Activated T-helper 1 cell treated with anti-CD3 and anti-CD28 coated beads, Interleukin-12 subunit alpha, Interleukin-12 subunit beta, Interleukin-2, Interleukin-4 antibody, amounts not matched to agents 30 ng/mL and 10 ng/mL and 1 ng/mL, durations not matched to agents 14 hours and 24 hours and 36 hours (primary cell): ENCODE measurements at regions not wholly inside any gene's neighbourhood (a gene's known extent, or its start where the extent isn't known, plus 50 kb on each side); places are given as distances from the start of the nearest gene placed in this dataset.
"Not testable (repeated sequence)": the region's sequence is repeated elsewhere in the genome, so short reads cannot be mapped to it uniquely, and the experiment has no call there.

ENCODE experiments used
- DNase-seq: peaks from one replicate; pipeline ENCODE4 v3.0.0; 2021; ENCODE audit warnings: low spot score
- H3K27ac Mint-ChIP-seq: one replicate; pipeline ENCODE4 v1.8.0; 2021; ENCODE audit warnings: mild to moderate bottlenecking, mixed read lengths
- H3K27me3 Mint-ChIP-seq: one replicate; pipeline ENCODE4 v1.8.0; 2022; ENCODE audit warnings: mild to moderate bottlenecking, moderate library complexity, mixed read lengths; ENCODE audit not compliant: insufficient read depth
- H3K36me3 Mint-ChIP-seq: one replicate; pipeline ENCODE4 v1.8.0; 2021; ENCODE audit warnings: low read depth, mixed read lengths
- H3K4me1 Mint-ChIP-seq: one replicate; pipeline ENCODE4 v1.8.0; 2021; ENCODE audit warnings: low read depth, mixed read lengths
- H3K4me3 Mint-ChIP-seq: one replicate; pipeline ENCODE4 v1.8.0; 2021; ENCODE audit warnings: mild to moderate bottlenecking, moderate library complexity, mixed read lengths
- H3K9me3 Mint-ChIP-seq: one replicate; pipeline ENCODE4 v1.8.0; 2021; ENCODE audit warnings: mixed read lengths
- intact Hi-C: fragments of 100-400 bp; cut with micrococcal nuclease; formaldehyde crosslinking; loops from one replicate; pipeline ENCODE4 v1.15.1; 2024

DNA sequence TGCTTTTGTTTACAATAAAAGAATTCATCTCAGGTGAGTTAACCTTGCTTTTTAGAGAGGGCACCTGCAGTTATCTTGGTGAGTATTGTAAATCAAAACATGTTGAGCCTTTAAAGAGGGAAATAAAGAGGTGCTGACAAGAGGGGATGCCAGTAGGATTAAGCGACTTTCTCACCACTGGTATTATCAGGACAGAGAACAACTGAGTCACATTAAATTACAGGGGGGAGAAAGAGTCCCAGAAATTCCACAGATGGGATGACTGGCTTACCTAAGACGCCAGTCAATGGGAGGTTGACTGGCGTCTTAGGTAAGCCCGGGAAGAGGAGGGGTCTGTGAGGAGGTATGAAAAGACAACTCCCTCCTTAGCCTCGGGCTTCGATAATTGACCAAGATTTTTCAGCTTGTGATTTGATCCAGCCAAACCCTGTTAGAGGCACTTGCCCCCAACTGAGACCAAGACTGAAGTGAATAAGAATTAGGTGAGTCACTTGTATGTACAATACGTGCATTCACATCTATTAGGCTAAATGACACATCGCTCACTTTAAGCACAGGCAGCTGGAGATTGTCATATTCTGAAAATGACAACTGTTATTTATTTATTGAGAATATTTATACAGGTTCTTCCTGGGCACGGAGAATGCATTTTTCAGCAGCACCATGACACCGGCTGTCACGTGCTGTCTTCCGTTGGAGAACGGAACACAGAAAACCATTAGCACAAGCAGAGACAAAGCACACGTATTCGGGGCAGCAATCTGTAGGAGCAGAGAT, 117.6 kb downstream of the SEM1 start:
- DNase-seq, result no peak
- H3K27ac Mint-ChIP-seq, result no peak overlapping the region
- H3K4me1 Mint-ChIP-seq, result no peaks in the 10 kb centered on the region
- H3K36me3 Mint-ChIP-seq, result no peaks in the 10 kb centered on the region
- H3K27me3 Mint-ChIP-seq, result peaks cover 10% of the 10 kb centered on the region
- H3K4me3 Mint-ChIP-seq, result no peak overlapping the region
- H3K9me3 Mint-ChIP-seq, result no peaks in the 10 kb centered on the region
- intact Hi-C loops, result no loop called here

GRCh38 chr7:96591159-96591899, 118.3 kb downstream of the SEM1 start:
- no peaks in the 10 kb centered on the region for H3K9me3 Mint-ChIP-seq
- H3K4me3 Mint-ChIP-seq, result no peak overlapping the region
- H3K36me3 Mint-ChIP-seq, result no peaks in the 10 kb centered on the region
- DNase-seq, result no peak
- no peak overlapping the region for H3K27ac Mint-ChIP-seq
- peaks cover 6% of the 10 kb centered on the region for H3K27me3 Mint-ChIP-seq
- no peaks in the 10 kb centered on the region for H3K4me1 Mint-ChIP-seq
- intact Hi-C loops, result no loop called here

DNA sequence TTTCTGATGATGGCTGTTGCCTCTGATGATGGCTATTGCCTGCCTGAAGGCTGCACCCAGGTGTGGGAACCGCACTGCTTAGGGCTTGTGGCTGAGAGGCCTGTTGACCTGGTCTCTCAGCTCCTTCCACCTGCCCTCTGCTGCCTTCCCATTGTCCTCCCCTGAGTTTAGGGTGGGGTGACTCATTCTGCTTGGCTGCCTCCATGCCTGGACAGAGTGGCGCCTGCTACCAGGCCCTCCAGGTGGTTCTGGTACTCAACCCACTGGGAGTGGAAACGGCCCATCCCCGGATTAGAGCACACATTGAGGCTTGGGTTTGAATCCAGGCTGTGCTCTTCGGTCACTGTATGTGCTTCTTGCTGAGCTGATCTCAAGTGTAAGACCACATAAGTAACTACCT, 120.6 kb downstream of the SEM1 start:
- H3K27ac Mint-ChIP-seq, result no peak overlapping the region
- no peaks in the 10 kb centered on the region for H3K4me1 Mint-ChIP-seq
- no peaks in the 10 kb centered on the region for H3K27me3 Mint-ChIP-seq
- H3K4me3 Mint-ChIP-seq, result no peak overlapping the region
- no peaks in the 10 kb centered on the region for H3K36me3 Mint-ChIP-seq
- intact Hi-C loops, result no loop called here
- no peaks in the 10 kb centered on the region for H3K9me3 Mint-ChIP-seq
- DNase-seq, result no peak

GRCh38 chr7:96579119-96579518, 130.5 kb downstream of the SEM1 start:
- intact Hi-C loops, result no loop called here
- H3K27ac Mint-ChIP-seq, result no peak overlapping the region
- no peaks in the 10 kb centered on the region for H3K36me3 Mint-ChIP-seq
- no peak overlapping the region for H3K4me3 Mint-ChIP-seq
- no peaks in the 10 kb centered on the region for H3K4me1 Mint-ChIP-seq
- peaks cover 3% of the 10 kb centered on the region for H3K9me3 Mint-ChIP-seq
- DNase-seq, result no peak
- peaks cover 2% of the 10 kb centered on the region for H3K27me3 Mint-ChIP-seq

DNA sequence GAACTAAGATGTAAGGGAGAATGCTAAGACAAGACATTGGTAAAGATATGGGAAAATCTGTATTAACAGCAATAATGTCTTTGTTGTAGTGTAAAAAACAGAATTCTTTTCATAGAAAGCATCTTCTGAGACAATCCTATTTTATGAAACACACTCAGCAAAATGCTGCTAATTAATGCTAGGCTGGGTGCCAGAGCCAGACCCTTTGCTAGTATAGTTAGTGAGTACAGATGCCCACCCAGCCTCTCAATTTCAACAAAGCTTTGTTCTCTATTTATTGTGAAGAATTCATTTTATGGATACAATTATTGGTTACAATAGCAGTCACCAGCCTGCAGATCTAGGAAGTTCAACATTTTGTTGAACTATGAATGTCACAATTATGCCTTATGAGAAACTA, 131.0 kb downstream of the SEM1 start:
- H3K4me1 Mint-ChIP-seq, result no peaks in the 10 kb centered on the region
- no peaks in the 10 kb centered on the region for H3K36me3 Mint-ChIP-seq
- no peak for DNase-seq
- peaks cover 2% of the 10 kb centered on the region for H3K27me3 Mint-ChIP-seq
- H3K27ac Mint-ChIP-seq, result no peak overlapping the region
- intact Hi-C loops, result no loop called here
- H3K9me3 Mint-ChIP-seq, result peaks cover 3% of the 10 kb centered on the region
- no peak overlapping the region for H3K4me3 Mint-ChIP-seq

- Mint-ChIP-seq H3K4me3 (no peak overlapping the region), H3K4me1 (no peaks in the 10 kb centered on the region), H3K36me3 (no peaks in the 10 kb centered on the region), H3K27me3 (peaks cover 3% of the 10 kb centered on the region), H3K27ac (no peak overlapping the region), H3K9me3 (no peaks in the 10 kb centered on the region)
- intact Hi-C loops, result no loop called here
- no peak for DNase-seq
Measured at GRCh38 chr7:96563409-96563808, 146.2 kb downstream of the SEM1 start.

DNA sequence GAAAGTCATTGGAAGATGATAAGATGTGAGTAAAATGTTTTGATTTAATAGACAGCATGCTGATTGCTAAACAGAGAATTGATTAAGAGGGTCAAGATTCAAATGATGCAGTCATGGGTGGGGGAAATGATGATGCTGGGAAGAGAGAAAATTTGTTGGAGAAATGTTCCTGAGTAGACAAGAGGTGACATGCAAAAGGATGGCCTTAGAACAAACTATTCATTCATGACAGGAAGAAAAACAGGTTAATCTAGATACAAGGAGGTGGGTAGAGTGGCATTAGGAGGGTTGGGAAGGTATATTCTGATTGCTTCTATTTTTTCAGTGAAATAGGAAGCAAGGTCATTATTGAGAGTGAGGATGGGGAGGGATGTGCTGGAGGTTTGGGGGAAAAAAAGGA, 146.7 kb downstream of the SEM1 start:
- no peak for DNase-seq
- no peaks in the 10 kb centered on the region for H3K4me1 Mint-ChIP-seq
- peaks cover 3% of the 10 kb centered on the region for H3K27me3 Mint-ChIP-seq
- no peak overlapping the region for H3K27ac Mint-ChIP-seq
- no peak overlapping the region for H3K4me3 Mint-ChIP-seq
- intact Hi-C loops, result no loop called here
- no peaks in the 10 kb centered on the region for H3K9me3 Mint-ChIP-seq
- H3K36me3 Mint-ChIP-seq, result no peaks in the 10 kb centered on the region

GRCh38 chr7:96562458-96562857, 147.2 kb downstream of the SEM1 start:
- no peak overlapping the region for H3K4me3 Mint-ChIP-seq
- intact Hi-C loops, result no loop called here
- no peaks in the 10 kb centered on the region for H3K27me3 Mint-ChIP-seq
- no peak for DNase-seq
- no peak overlapping the region for H3K27ac Mint-ChIP-seq
- no peaks in the 10 kb centered on the region for H3K36me3 Mint-ChIP-seq
- no peaks in the 10 kb centered on the region for H3K4me1 Mint-ChIP-seq
- H3K9me3 Mint-ChIP-seq, result no peaks in the 10 kb centered on the region

GRCh38 chr7:96561892-96562291, 147.8 kb downstream of the SEM1 start:
- H3K4me1 Mint-ChIP-seq, result no peaks in the 10 kb centered on the region
- DNase-seq, result no peak
- intact Hi-C loops, result no loop called here

GRCh38 chr7:96558530-96558929, 151.1 kb downstream of the SEM1 start:
- no peaks in the 10 kb centered on the region for H3K36me3 Mint-ChIP-seq
- no peaks in the 10 kb centered on the region for H3K4me1 Mint-ChIP-seq
- no peak for DNase-seq
- H3K4me3 Mint-ChIP-seq, result no peak overlapping the region
- H3K9me3 Mint-ChIP-seq, result no peaks in the 10 kb centered on the region
- H3K27me3 Mint-ChIP-seq, result no peaks in the 10 kb centered on the region
- intact Hi-C loops, result no loop called here
- H3K27ac Mint-ChIP-seq, result no peak overlapping the region

More at GRCh38 chr7:96561892-96562291, 147.8 kb downstream of the SEM1 start:
- H3K36me3 Mint-ChIP-seq, result no peaks in the 10 kb centered on the region
- no peaks in the 10 kb centered on the region for H3K9me3 Mint-ChIP-seq
- no peak overlapping the region for H3K4me3 Mint-ChIP-seq
- H3K27me3 Mint-ChIP-seq, result no peaks in the 10 kb centered on the region
- no peak overlapping the region for H3K27ac Mint-ChIP-seq

DNA sequence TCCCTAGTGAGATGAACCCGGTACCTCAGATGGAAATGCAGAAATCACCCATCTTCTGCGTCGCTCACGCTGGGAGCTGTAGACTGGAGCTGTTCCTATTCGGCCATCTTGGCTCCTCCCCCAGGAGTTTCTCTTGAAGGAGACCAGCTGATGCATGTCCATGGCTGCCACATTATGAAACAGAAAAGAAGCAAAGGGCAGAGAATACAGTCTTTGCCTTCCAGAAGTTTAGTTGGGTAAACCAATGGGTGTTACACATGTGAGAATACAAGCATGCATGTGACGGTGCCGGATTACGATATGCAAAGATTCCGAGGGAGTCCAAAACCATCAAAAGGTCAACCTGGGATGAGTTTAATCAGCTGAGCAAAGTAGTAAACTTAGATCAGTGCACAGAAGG, 151.6 kb downstream of the SEM1 start:
- H3K9me3 Mint-ChIP-seq, result no peaks in the 10 kb centered on the region

GRCh38 chr7:96557598-96557997, 152.0 kb downstream of the SEM1 start:
- H3K9me3 Mint-ChIP-seq, H3K27ac Mint-ChIP-seq, H3K4me1 Mint-ChIP-seq, H3K4me3 Mint-ChIP-seq, intact Hi-C loops, DNase-seq, H3K27me3 Mint-ChIP-seq, H3K36me3 Mint-ChIP-seq: not testable (repeated sequence)

More for the DNA sequence above, 151.6 kb downstream of the SEM1 start:
- Mint-ChIP-seq H3K27ac (no peak overlapping the region), H3K4me3 (no peak overlapping the region), H3K4me1 (no peaks in the 10 kb centered on the region), H3K27me3 (no peaks in the 10 kb centered on the region), H3K36me3 (no peaks in the 10 kb centered on the region)
- intact Hi-C loops, result no loop called here
- no peak for DNase-seq

DNA sequence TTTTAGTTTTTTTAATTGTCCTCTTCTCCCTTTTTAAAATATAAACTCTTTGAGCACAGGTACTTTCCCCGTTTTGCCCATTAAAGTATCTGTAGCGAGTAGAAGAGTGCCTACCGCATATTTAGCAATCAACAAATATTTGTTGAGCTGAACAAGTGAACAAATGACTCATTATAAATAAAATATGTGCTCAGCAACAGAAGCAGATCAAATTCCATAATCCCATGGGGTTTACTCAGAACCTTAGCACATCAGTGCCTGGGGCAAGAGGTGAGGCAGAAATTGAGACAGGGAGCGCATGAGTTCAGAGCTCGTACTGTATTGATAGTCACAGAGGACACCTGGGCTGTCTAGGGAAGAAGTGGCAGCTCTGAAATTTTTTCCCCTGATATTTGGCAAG, 161.0 kb downstream of the SEM1 start:
- H3K4me3 Mint-ChIP-seq, result no peak overlapping the region
- intact Hi-C loops, result no loop called here
- H3K9me3 Mint-ChIP-seq, result no peaks in the 10 kb centered on the region
- no peak overlapping the region for H3K27ac Mint-ChIP-seq
- no peaks in the 10 kb centered on the region for H3K36me3 Mint-ChIP-seq
- peaks cover 2% of the 10 kb centered on the region for H3K27me3 Mint-ChIP-seq
- H3K4me1 Mint-ChIP-seq, result no peaks in the 10 kb centered on the region
- DNase-seq, result no peak
